ENCODE measurements at regions not wholly inside any gene's neighbourhood (a gene's known extent, or its start where the extent isn't known, plus 50 kb on each side); places are given as distances from the start of the nearest gene placed in this dataset.

GRCh38 chr2:38509947-38510326 is 92.8 kb downstream of the HNRNPLL start:
- DNase-seq: no peak
- Mint-ChIP-seq H3K9me3 (no peaks in the 10 kb centered on the region), H3K4me3 (no peak overlapping the region), H3K27me3 (peaks cover 4% of the 10 kb centered on the region), H3K4me1 (no peaks in the 10 kb centered on the region), H3K36me3 (ENCODE audit: low read depth) (no peaks in the 10 kb centered on the region), H3K27ac (no peak overlapping the region)
- ATAC-seq: no peak

- H3K27me3 Mint-ChIP-seq: peaks cover 4% of the 10 kb centered on the region
- H3K4me3 Mint-ChIP-seq: no peak overlapping the region
- no peaks in the 10 kb centered on the region for H3K9me3 Mint-ChIP-seq
- H3K4me1 Mint-ChIP-seq: no peaks in the 10 kb centered on the region
- DNase-seq: no peak
- ATAC-seq: no peak
- no peaks in the 10 kb centered on the region for H3K36me3 Mint-ChIP-seq (ENCODE audit: low read depth)
- no peak overlapping the region for H3K27ac Mint-ChIP-seq
These were observed 93.3 kb downstream of the HNRNPLL start for GRCh38 chr2:38509314-38509946.

- Mint-ChIP-seq H3K4me1 (no peaks in the 10 kb centered on the region), H3K4me3 (no peak overlapping the region), H3K9me3 (no peaks in the 10 kb centered on the region), H3K36me3 (ENCODE audit: low read depth) (no peaks in the 10 kb centered on the region), H3K27me3 (peaks cover 4% of the 10 kb centered on the region), H3K27ac (no peak overlapping the region)
- ATAC-seq: peak; percentile 81
- peak; percentile 82 for DNase-seq
These were observed 94.3 kb downstream of the HNRNPLL start for GRCh38 chr2:38508311-38509039.

GRCh38 chr2:38507712-38508111 is 95.0 kb downstream of the HNRNPLL start:
- ATAC-seq (no peak), DNase-seq (no peak)
- H3K36me3 Mint-ChIP-seq (ENCODE audit: low read depth): no peaks in the 10 kb centered on the region
- no peaks in the 10 kb centered on the region for H3K9me3 Mint-ChIP-seq
- H3K4me1 Mint-ChIP-seq: no peaks in the 10 kb centered on the region
- H3K27me3 Mint-ChIP-seq: peaks cover 4% of the 10 kb centered on the region
- no peak overlapping the region for H3K4me3 Mint-ChIP-seq
- H3K27ac Mint-ChIP-seq: no peak overlapping the region

GRCh38 chr2:38505779-38506178 is 96.9 kb downstream of the HNRNPLL start:
- DNase-seq (no peak), ATAC-seq (no peak)
- Mint-ChIP-seq H3K4me3 (no peak overlapping the region), H3K36me3 (ENCODE audit: low read depth) (no peaks in the 10 kb centered on the region), H3K27me3 (peaks cover 4% of the 10 kb centered on the region), H3K9me3 (no peaks in the 10 kb centered on the region), H3K4me1 (no peaks in the 10 kb centered on the region), H3K27ac (no peak overlapping the region)

- Mint-ChIP-seq H3K4me1 (no peaks in the 10 kb centered on the region), H3K36me3 (ENCODE audit: low read depth) (no peaks in the 10 kb centered on the region), H3K27me3 (peaks cover 4% of the 10 kb centered on the region), H3K27ac (no peak overlapping the region), H3K4me3 (no peak overlapping the region), H3K9me3 (no peaks in the 10 kb centered on the region)
- no peak for ATAC-seq
- no peak for DNase-seq
These were observed 98.6 kb downstream of the HNRNPLL start for GRCh38 chr2:38504169-38504568.

- no peak overlapping the region for H3K4me3 Mint-ChIP-seq
- H3K4me1 Mint-ChIP-seq: peaks cover 5% of the 10 kb centered on the region
- no peaks in the 10 kb centered on the region for H3K36me3 Mint-ChIP-seq (ENCODE audit: low read depth)
- H3K27me3 Mint-ChIP-seq: peaks cover 4% of the 10 kb centered on the region
- ATAC-seq (no peak), DNase-seq (no peak)
- no peaks in the 10 kb centered on the region for H3K9me3 Mint-ChIP-seq
- H3K27ac Mint-ChIP-seq: no peak overlapping the region
These were observed 100.6 kb downstream of the HNRNPLL start for GRCh38 chr2:38502107-38502506.

- DNase-seq: no peak
- no peak for ATAC-seq
- H3K4me3 Mint-ChIP-seq: no peak overlapping the region
These were observed 102.5 kb downstream of the HNRNPLL start for GRCh38 chr2:38500283-38500634.

GRCh38 chr2:38499548-38500282 is 103.0 kb downstream of the HNRNPLL start:
- no peaks in the 10 kb centered on the region for H3K9me3 Mint-ChIP-seq
- no peak overlapping the region for H3K27ac Mint-ChIP-seq
- H3K27me3 Mint-ChIP-seq: no peaks in the 10 kb centered on the region
- ATAC-seq (no peak), DNase-seq (no peak)
- peaks cover 5% of the 10 kb centered on the region for H3K4me1 Mint-ChIP-seq
- no peak overlapping the region for H3K4me3 Mint-ChIP-seq
- no peaks in the 10 kb centered on the region for H3K36me3 Mint-ChIP-seq (ENCODE audit: low read depth)

More at GRCh38 chr2:38500283-38500634, 102.5 kb downstream of the HNRNPLL start:
- H3K27me3 Mint-ChIP-seq: no peaks in the 10 kb centered on the region
- no peaks in the 10 kb centered on the region for H3K9me3 Mint-ChIP-seq
- peaks cover 5% of the 10 kb centered on the region for H3K4me1 Mint-ChIP-seq
- no peaks in the 10 kb centered on the region for H3K36me3 Mint-ChIP-seq (ENCODE audit: low read depth)
- no peak overlapping the region for H3K27ac Mint-ChIP-seq

- Mint-ChIP-seq H3K4me1 (peaks cover 5% of the 10 kb centered on the region), H3K4me3 (no peak overlapping the region), H3K27ac (no peak overlapping the region), H3K36me3 (ENCODE audit: low read depth) (no peaks in the 10 kb centered on the region), H3K27me3 (peaks cover 1% of the 10 kb centered on the region), H3K9me3 (no peaks in the 10 kb centered on the region)
- DNase-seq: no peak
- ATAC-seq: no peak
These were observed 104.7 kb downstream of the HNRNPLL start for GRCh38 chr2:38498045-38498481.

GRCh38 chr2:38497670-38498037 is 105.1 kb downstream of the HNRNPLL start:
- Mint-ChIP-seq H3K9me3 (no peaks in the 10 kb centered on the region), H3K4me3 (no peak overlapping the region)

GRCh38 chr2:38496927-38497669 is 105.6 kb downstream of the HNRNPLL start:
- DNase-seq (no peak), ATAC-seq (no peak)
- Mint-ChIP-seq H3K4me1 (peaks cover 5% of the 10 kb centered on the region), H3K27ac (no peak overlapping the region), H3K36me3 (ENCODE audit: low read depth) (no peaks in the 10 kb centered on the region), H3K27me3 (peaks cover 1% of the 10 kb centered on the region), H3K9me3 (no peaks in the 10 kb centered on the region), H3K4me3 (no peak overlapping the region)

More at GRCh38 chr2:38497670-38498037, 105.1 kb downstream of the HNRNPLL start:
- no peak for DNase-seq
- Mint-ChIP-seq H3K27me3 (peaks cover 1% of the 10 kb centered on the region), H3K27ac (no peak overlapping the region), H3K36me3 (ENCODE audit: low read depth) (no peaks in the 10 kb centered on the region), H3K4me1 (peaks cover 5% of the 10 kb centered on the region)
- ATAC-seq: no peak

GRCh38 chr2:38495880-38496279 is 106.8 kb downstream of the HNRNPLL start:
- no peak overlapping the region for H3K27ac Mint-ChIP-seq
- DNase-seq: no peak
- no peaks in the 10 kb centered on the region for H3K9me3 Mint-ChIP-seq
- H3K36me3 Mint-ChIP-seq (ENCODE audit: low read depth): no peaks in the 10 kb centered on the region
- ATAC-seq: no peak
- H3K27me3 Mint-ChIP-seq: peaks cover 1% of the 10 kb centered on the region
- no peak overlapping the region for H3K4me3 Mint-ChIP-seq
- H3K4me1 Mint-ChIP-seq: peaks cover 5% of the 10 kb centered on the region

- Mint-ChIP-seq H3K4me3 (no peak overlapping the region), H3K9me3 (no peaks in the 10 kb centered on the region), H3K4me1 (peaks cover 5% of the 10 kb centered on the region), H3K27me3 (peaks cover 1% of the 10 kb centered on the region), H3K27ac (no peak overlapping the region), H3K36me3 (ENCODE audit: low read depth) (no peaks in the 10 kb centered on the region)
- DNase-seq: no peak
- ATAC-seq: no peak
These were observed 108.3 kb downstream of the HNRNPLL start for GRCh38 chr2:38494394-38494793.

All from activated naive CD8-positive, alpha-beta T cell treated with anti-CD3 and anti-CD28 coated beads, Interleukin-2, amount 50 U/mL, for 24 hours (primary cell).